ENCODE measurements at regions not wholly inside any gene's neighbourhood (a gene's known extent, or its start where the extent isn't known, plus 50 kb on each side); places are given as distances from the start of the nearest gene placed in this dataset.

DNA sequence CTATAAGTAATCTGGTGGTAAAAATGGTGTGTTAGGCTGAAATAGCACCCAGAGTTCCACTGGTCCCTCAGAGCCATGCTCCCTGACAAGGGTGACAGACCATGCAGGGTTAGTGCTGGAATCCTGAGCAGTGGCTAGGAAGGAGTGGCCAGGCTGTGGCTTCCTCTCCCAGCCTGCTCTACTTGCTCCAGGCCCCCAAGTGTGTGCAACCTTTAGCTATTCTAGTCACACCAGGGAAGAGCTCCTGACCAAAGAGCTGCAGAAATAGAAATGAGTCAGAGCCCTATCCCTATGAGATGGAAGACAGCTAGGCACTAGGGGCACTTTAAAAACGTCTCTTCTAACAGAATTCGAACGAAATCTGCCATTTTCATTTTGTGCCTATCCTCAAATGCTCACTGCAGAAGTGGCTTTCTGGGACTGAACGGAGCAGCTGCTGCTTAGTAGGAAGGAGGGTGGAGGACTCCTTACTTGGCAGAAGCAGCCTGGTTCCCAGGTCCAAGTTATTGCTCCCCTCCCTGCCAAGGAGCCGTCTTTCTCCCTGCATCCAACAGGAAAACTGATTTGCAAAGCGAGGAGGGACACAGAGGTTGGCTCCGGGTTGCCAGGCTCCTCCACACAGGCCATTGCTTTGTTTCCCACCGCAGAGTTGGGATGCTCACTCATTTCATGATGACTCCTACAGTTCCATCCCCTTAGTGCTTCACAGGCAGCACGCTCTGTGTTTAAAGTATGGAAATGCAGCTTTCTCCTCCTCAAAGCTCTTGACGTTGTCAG lies 754.5 kb downstream of the C6orf118 start:
- DNase-seq (ENCODE audit: low read depth in 2 of 2) = no peak

GRCh38 chr6:164554226-164554625 lies 755.2 kb downstream of the C6orf118 start:
- no peak for DNase-seq (ENCODE audit: low read depth in 2 of 2)

DNA sequence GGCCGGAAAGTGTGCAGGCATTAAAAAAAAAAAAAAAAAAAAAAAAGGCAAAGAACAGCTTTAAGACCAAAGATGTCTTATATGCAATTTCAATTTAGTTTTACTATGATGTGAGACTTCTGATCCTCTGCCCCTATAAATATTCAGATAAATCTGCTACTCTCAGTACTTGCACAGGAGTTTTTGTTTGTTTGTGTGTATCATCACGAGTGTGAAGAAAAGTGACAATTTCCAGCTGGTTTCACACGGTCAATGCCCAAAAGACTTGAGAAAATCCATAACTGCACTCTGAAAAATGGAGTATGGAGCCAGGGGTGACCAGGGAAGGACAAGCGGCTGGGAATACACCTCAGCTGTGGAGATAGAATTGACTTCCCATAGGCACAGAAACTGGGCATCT lies 757.7 kb downstream of the C6orf118 start:
- no peak for DNase-seq (ENCODE audit: low read depth in 2 of 2)

DNA sequence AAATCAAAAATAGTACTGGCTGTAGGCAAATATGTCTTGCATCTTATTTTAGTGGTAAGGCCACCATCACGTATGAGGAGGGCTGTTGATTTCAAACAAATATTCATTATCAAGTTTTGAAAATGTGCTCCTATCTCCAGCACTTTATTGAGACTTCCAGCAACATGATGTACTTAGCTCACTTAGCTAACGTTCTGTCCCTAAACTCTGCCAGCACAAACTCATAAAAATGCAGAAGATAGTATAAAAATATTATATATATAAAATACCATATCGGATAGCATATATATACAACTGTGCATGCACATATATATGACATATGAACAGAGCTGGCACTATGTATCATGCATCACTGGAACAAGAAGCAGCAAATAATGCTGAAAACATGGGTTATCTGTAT lies 762.3 kb downstream of the C6orf118 start:
- DNase-seq (ENCODE audit: low read depth in 2 of 2) = no peak

DNA sequence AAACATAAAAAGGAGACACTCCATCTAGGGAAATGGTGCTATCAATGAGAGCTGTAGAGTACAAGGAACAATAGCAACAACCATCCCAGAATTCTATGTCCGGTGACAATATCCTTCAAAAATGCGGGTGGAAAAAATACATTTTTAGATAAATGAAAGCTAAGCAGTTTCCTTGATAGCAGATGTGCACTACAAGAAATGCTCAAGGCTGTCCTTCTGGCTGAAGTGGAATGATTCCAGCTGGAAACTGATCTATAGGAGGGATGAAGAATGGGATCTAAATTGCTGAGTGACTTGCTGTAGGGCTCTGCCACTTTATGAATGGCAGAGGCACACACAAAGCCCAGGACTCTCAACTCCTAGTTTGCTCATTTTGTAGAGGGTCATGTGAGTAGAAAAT lies 763.1 kb downstream of the C6orf118 start:
- no peak for DNase-seq (ENCODE audit: low read depth in 2 of 2)

DNA sequence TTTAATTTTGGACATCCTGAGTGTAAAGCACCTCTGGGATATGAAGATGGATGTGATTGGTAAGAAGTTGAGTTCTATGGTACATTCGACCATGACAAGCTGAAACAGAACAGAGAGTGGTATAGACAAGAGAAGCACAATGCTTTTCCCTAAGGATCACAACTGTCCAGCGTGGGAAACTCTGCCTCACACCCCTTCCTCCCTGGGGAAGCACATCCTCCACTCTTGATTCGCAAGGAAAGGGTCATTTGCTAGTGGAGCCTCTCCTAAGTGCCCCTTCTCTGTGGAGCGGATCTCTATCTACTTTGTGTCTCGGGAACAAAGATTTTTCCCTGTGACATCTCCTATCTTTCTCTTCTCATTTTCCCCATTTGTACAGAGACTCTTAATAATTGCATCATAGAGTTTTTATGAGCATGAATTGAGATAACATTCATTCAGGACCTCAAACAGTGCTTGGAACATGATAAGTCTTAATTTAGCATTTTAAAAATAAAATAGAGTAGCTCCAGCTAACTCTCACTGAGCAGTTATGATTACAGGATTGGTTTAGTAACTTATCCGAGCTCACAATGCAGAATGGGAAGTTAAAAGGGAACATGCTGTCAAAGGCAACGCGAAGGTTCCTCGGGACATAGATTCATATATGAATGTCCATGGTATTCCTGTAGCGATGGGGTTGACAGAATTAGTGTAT lies 775.2 kb downstream of the C6orf118 start:
- DNase-seq (ENCODE audit: low read depth in 2 of 2) = no peak

- no peak for DNase-seq (ENCODE audit: low read depth in 2 of 2)
Observed at GRCh38 chr6:164533045-164533362, 776.4 kb downstream of the C6orf118 start.

DNA sequence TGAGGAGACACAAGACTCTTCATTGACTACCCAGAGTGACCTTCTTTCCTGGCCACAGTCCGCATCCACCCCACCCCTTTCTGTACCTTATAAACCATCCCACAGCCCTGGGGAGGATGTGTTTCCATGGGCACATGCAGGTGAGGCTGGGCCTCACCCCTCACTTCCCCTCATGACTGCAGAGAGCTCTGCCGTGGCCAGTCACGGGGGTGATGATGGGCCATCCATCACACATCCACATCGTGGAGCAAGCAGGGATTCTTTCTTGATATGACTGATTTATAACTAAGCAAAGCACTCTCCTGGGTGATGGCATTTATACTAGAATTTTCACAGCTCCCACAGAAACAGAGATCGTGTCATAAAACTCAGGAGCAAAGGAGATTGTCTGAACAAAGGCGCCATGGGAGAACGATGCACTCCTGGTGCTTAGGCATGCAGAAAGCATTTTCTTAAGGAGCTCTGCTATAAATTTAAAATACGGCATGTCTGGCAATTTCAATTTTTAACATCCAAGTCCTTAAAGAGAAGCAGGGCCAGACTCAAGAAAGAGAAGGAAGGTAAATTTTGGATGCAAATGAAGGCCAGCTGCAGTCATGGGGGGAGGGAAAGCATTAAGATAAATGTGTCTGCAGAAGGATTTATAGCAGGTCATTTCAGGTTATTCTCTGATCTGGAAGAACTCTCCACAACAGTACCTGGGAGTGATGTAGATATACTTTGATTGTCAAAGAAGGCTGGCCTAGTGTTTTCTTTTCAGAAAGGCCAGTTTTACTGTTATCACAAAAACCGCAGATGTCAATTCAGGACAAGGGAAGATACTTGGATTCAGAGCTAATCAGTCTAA lies 777.0 kb downstream of the C6orf118 start:
- no peak for DNase-seq (ENCODE audit: low read depth in 2 of 2)

DNA sequence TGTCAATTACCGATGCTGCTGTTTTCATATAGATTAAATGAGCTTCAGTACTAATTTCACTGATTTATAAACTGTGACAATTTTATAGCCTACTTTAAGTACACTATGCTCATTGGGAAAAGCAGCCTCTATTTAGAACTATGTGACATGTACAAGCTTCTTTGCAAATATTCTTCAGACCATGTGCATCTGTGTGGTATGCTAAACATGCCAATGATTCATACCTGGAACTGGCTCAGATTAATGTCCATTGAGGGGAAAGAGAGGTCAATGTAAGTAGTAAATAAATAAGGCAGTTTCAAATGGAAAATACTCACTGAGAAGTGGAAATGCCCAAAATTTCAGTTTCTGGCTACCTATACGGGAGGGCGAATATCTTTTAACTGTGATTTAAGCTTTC lies 777.7 kb downstream of the C6orf118 start:
- no peak for DNase-seq (ENCODE audit: low read depth in 2 of 2)

DNA sequence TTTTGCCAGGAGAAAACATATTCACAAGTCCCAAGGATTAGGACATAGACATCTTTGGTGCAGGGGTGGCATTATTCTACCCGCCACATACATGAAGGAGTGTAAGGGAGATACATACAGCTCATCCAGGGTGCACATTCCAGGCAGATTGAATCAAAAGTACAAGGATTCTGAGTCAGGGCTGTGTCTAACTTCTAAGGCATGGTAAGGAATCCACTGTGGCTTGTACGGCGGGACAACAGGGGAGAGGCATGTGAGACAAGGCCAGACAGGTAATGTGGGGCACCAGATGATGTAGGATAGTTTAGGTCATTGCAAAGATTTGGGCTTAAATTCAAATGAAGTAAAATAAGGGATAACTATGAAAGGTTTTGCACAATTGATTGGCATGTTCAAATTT lies 780.9 kb downstream of the C6orf118 start:
- DNase-seq (ENCODE audit: low read depth in 2 of 2) = no peak

DNA sequence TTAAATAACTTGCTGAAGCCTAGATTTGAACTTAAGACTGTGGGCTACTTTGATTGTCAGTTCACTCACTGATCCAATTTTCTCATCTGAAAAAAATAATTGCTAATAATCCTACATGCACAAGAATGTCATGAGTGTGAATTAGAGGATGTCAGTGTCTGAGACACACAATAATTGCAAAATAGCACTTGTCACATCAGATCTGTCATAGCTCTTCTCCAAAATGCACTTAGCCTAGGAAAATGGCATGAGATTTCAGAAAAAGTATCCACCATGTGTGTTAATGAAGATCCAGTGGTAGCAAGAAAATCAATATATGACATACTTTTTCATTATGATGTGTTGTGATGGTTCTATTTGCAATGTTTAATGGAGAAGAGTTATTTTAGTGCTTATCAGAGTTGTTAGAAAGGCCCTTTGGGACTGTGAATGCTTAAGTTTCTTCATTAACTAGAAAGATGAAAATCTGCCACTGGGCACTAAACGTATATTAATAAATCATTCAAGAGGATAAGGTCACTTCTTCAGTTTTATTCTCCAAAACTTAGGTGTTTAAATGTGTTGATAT lies 786.2 kb downstream of the C6orf118 start:
- no peak for DNase-seq (ENCODE audit: low read depth in 2 of 2)

DNA sequence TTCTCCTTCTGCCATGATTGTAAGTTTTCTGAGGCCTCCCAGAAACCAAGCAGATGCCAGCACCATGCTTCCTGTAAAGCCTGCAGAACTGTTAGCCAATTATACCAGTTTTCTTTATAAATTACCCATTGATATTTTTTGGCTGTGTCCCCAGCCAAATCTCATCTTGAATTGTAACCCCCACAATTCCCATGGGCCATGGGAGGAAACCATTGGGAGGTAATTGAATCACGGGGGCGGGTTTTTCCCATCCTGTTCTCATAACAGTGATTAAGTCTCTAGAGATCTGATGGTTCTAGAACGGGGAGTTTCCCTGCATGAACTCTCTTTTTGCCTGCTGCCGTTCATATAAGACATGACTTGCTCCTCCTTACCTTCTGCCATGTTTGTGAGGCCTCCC lies 788.5 kb downstream of the C6orf118 start:
- DNase-seq (ENCODE audit: low read depth in 2 of 2) = no peak

GRCh38 chr6:164507206-164507940 lies 802.0 kb downstream of the C6orf118 start:
- no peak for DNase-seq (ENCODE audit: low read depth in 2 of 2)

DNA sequence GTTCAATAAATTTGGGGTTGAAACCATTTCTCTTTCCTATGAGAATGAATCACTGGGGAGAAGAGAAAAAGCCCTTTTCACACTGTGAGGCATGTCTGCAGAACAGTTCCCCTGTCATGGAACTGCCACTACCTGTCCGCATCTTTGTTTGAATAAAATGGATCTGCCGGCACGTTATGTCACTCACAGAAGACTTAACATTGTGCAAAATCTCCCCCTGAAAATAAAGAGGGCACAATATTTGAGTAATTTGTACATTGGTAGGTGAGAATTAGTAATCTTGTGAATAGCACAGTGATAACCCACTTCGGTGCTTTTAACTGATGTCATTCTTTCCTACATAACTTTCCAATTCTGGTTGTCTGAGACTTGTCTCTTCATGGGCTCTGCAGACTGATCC lies 804.0 kb downstream of the C6orf118 start:
- no peak for DNase-seq (ENCODE audit: low read depth in 2 of 2)

GRCh38 chr6:164502833-164503232 lies 806.6 kb downstream of the C6orf118 start:
- no peak for DNase-seq (ENCODE audit: low read depth in 2 of 2)

- DNase-seq (ENCODE audit: low read depth in 2 of 2) = no peak
Observed at GRCh38 chr6:164495882-164496495, 813.4 kb downstream of the C6orf118 start.

DNA sequence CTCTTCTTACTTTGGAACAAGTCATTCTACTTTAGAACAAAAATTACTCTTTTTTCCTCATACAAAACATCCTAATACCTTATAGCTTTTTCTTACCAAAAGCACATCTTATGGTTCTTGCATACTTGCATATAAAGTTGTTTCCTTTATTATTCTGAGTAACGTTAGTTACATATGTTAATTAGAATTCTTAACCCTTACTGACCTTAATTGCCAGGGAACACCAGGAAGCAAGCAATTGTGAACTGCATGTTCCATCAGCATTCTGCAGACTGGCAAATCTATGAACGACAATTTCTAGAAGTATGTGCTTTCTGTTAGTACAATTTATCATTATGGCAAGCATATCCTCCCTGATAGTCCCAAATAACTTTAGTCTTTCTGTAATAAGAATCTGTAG lies 831.0 kb downstream of the C6orf118 start:
- no peak for DNase-seq (ENCODE audit: low read depth in 2 of 2)

DNA sequence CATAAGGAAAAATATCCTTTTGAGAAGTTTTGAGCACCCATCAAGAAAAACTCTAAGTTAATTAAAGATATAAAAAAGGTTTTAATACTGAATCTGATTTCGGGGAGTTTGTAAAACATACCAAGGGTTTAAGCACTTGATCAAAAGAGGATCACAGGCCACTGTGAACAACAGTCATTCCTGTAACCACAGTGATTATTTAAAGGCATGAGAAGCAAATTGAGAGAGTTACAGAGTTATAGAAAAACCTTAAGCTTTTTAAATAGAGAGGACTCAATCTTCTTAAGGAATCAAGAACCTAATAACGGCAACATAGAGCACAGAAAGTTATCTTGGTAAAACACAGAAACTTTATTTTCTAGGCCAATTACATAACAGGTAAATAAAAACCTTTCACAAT lies 831.6 kb downstream of the C6orf118 start:
- DNase-seq (ENCODE audit: low read depth in 2 of 2) = no peak

GRCh38 chr6:164477101-164477500 lies 832.3 kb downstream of the C6orf118 start:
- no peak for DNase-seq (ENCODE audit: low read depth in 2 of 2)

DNA sequence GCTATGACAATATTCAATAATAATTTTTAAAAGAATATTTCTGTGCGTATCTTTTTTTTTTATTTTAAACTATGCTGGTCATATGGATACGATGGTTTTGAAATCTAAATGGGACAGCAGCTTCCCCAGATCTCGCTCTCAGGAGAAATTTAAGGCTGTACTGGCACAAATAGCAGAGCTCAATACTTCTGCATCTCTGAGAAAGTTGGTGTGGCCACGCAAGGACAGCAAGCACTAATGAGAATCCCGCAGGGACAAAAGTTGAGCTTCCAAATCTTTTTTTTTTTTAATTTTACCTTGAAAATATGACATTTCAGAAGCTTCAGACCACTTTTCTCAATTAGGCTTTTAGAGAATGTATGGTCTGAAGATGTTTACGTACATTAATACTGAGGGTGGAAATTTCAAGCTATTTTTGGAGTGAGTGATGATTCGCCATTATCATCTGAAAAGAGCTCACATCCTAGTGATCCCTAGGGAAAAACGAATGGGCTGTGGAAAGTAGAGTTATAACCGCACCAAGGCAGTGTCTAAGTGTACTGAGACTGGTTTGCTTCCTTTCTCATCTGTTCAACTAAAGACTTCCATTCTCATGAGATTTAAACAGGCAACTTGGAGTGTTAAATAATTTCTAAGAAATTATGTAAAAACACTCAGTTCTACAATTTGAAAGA lies 840.0 kb downstream of the C6orf118 start:
- no peak for DNase-seq (ENCODE audit: low read depth in 2 of 2)

DNA sequence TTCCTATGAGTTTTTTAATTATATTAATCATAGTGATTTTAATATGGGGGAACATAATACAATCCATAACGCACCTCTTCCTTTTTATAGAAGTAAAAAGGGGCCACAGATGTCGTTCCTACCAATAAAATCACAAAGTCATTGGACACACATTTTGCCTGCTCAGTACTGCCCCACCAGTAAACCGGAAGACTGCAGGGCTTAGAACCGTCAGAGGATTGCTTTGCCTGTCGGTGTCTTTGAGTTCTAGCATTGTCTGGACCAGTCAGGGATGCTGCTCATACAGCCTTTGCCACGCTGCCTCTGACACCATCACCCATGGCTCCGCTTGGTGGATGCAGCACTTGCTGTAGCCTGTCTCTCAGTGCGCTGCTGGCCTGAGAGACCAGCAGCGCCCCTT lies 853.6 kb downstream of the C6orf118 start:
- DNase-seq (ENCODE audit: low read depth in 2 of 2) = no peak
